ENCODE measurements at regions not wholly inside any gene's neighbourhood (a gene's known extent, or its start where the extent isn't known, plus 50 kb on each side); places are given as distances from the start of the nearest gene placed in this dataset.

- intact Hi-C loops (cut with micrococcal nuclease), result no loop called here
These were observed 107.6 kb downstream of the RBFOX3 start for GRCh38 chr17:79503126-79503839.

DNA sequence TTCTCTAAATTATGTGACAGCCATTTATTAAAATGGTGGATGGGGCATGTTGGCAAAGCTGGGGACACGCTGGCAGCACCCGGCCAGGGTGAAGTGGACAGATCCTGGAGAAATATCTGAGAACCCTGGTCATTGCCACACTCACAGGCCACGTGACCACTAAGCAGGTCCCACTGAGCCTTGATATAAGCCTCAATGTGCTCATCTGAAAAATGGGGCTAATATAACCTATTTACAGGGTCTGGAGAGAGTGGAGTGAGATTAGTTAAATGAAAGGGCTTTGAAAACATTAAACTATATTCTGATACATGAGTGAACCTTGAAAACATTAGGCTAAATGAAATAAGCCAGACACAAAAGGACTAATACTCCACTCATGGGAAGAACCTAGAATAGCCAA is 108.9 kb downstream of the RBFOX3 start:
- intact Hi-C loops (cut with micrococcal nuclease), result no loop called here

DNA sequence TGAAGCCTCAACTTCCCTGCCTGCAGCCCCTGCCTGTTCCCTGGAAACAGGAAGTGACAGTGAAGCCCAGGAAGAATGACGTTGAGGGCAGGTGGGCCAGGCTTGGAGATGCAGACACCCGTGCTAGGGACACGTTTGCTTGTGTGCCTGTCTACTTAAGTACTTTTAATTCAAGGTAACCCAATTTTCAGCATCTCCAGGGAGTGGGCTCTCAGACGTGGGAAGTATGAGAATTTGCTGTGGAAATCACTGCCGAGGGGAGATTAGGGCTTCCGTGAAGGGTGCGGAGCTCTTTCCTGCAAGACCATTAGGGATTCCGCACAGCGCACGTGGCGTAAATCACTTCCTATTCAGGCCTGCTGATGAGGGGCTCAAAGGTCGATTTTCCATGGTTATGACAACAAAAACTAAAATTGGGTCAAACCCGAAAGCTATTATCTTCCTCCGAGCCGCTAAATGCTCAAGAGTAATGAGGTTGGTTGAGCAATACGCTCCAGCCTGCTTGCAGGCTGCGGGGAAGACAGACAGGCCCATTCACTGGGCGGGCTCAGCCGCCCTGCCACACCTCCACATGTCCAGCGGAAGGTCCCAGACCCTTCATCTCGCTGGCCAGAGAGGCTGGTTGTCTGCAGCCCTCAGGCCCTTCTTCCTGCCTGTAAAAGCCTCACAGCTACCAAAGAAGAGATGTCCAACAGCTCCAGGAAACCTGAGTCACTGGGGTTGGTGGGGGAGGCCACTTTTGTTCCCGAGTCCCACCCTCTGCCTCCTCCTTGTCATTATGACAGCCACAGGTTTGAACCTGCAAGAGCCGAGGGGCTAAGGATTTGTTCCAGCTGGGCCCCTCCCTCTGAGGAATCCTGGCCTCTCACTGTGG is 109.9 kb downstream of the RBFOX3 start:
- intact Hi-C loops (cut with micrococcal nuclease), result no loop called here

DNA sequence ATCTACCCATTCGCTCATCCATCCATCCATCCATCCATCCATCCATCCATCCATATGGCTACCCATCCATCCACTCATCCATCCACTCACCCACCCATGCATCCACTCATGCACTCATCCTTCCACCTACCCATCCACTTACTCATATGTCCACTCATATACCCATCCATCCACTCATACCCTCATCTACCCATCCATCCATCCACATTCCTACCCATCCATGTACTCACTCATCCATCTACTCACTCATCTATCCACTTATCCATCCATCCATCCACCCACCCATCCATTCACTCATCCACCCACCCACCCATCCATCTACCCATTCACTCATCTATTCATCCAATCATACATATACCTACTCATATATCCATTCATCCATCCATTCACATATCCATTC is 112.0 kb downstream of the RBFOX3 start:
- intact Hi-C loops (cut with micrococcal nuclease), result no loop called here

DNA sequence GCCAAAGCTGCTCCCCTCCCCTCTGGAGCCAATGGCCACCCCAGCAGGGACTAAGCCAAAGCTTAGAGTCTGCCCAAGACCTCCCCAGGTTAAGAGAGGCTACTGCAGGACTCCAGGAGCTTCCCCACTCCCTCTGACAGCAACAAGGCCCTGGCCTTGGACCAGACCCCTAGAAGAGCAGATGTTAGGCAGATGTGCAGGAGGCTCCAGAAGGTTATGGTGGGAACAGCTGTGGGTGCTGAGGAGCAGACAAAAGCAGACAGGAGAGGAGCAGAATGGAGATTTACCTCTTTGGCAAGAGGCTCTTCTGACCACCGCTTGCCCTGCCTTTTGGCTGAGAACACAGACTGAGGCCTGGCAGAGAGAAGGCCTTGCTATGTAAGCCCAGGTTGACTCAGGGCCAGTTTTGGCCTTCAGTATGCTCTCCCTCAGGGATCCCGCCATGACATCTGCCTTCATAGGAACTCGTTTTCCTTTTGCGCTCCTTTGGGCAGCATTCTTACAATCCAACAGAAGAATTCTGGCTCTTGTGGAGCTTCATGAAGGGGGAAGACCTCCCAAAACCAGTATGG is 113.0 kb downstream of the RBFOX3 start:
- intact Hi-C loops (cut with micrococcal nuclease), result no loop called here

- intact Hi-C loops (cut with micrococcal nuclease), result no loop called here
These were observed 114.3 kb downstream of the RBFOX3 start for GRCh38 chr17:79496422-79497005.

DNA sequence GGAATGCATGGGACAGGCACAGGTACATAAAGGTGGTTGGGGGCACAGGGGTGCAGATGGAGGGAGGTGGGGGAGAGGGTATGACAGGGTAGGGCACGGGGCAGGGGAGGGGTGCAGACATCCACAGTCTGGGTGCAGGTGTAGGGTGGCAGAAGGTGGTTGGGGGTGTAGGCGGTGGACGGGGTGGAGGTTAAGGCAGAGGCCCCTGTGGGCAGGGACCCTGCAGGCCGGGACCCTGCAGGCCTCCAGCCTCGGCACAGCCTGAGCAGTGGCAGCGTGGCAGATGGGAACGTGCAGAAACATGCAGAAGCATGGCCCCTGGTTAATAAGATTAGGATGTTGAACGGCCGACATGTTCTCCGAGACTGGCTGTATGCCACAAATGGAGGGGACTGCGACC is 115.2 kb downstream of the RBFOX3 start:
- intact Hi-C loops (cut with micrococcal nuclease), result no loop called here

GRCh38 chr17:79491006-79491405 is 119.8 kb downstream of the RBFOX3 start:
- intact Hi-C loops (cut with micrococcal nuclease), result no loop called here

GRCh38 chr17:79490530-79490929 is 120.3 kb downstream of the RBFOX3 start:
- intact Hi-C loops (cut with micrococcal nuclease), result no loop called here

GRCh38 chr17:79487149-79487548 is 123.7 kb downstream of the RBFOX3 start:
- intact Hi-C loops (cut with micrococcal nuclease), result no loop called here

- intact Hi-C loops (cut with micrococcal nuclease), result no loop called here
These were observed 124.9 kb downstream of the RBFOX3 start for GRCh38 chr17:79485991-79486390.

- intact Hi-C loops (cut with micrococcal nuclease), result no loop called here
These were observed 125.3 kb downstream of the RBFOX3 start for GRCh38 chr17:79485419-79485985.

DNA sequence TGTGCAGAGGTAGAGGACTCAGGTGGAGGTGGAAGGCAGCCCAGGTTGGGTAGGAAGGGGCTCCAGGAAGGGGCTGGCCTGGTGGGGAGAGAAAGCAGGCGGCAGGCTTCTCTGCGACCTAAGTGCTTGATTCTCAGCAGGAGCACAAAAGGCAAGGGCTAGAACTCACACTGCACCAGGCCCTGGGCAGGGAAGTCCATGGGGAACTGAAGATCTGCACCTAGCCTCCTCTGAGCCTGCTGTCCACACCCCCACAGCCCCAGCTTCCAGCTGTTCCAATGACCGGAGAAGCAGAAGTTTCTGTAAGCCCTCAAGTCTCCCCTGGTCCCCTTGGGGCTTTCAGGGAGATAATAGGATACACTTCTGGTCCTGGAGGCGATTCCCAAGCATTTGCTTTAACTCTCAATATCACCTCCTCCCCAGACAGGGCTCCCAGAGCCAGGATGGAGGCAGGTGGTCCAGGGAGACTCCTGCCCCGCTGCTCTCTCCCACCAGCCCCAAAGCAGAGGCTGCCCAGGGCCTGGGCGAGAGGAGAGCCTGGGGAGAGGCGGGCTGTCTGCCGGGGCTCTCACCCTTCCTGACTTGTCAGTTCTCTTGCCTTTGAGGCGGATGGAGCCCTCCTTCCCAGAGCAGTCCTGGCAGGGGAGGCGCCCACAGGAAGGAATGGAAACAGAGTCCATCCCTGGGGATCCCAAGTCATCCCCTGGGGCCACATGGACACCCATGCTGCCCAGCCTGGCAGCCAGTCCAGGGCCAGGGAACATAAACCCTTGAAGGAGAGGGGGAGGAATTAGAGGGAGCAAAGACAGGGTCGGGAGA is 126.0 kb downstream of the RBFOX3 start:
- intact Hi-C loops (cut with micrococcal nuclease), result no loop called here

- intact Hi-C loops (cut with micrococcal nuclease), result no loop called here
These were observed 127.0 kb downstream of the RBFOX3 start for GRCh38 chr17:79483842-79484241.

- intact Hi-C loops (cut with micrococcal nuclease), result no loop called here
These were observed 127.9 kb downstream of the RBFOX3 start for GRCh38 chr17:79482727-79483521.

- intact Hi-C loops (cut with micrococcal nuclease), result no loop called here
These were observed 131.0 kb downstream of the RBFOX3 start for GRCh38 chr17:79479876-79480275.

DNA sequence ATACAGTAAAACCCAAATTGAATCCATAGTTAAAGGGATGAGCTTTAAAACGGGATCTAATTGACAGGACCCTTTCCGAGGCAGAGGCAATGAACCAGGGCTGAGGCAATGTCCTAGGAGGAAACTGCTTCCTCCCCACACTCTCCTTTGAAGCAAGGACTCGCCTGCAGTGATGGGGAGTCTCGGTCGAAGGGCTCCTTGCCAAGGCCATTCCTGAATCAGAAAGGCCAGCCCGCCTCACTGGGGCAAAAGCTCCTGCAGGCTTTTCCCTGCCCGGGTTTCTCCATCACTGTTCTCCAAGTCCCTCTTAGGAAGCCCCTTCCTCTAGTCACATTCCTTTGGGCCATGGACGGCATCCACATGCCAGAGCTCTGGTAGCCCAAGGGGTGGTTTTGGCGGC is 132.0 kb downstream of the RBFOX3 start:
- intact Hi-C loops (cut with micrococcal nuclease), result no loop called here

DNA sequence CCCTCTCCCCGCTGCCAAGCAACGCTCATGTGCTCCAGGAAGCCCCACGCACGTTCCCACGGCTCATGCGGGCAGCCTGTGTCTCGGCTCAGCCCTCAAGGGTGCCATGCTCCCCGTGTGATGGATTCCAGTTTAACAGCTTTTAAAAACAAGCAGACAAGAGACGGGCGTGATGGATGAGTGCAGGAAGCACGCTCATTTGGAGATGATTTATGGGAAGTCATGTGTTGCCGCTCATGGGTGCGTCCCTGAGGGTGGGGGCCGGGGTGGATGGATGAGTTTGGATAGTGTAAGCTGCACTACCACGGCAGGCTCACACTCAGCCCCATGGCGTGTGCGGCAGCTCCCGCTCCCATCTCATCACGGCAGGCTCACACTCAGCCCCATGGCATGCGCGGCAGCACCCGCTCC is 132.8 kb downstream of the RBFOX3 start:
- intact Hi-C loops (cut with micrococcal nuclease), result no loop called here

GRCh38 chr17:79476074-79476652 is 134.7 kb downstream of the RBFOX3 start:
- intact Hi-C loops (cut with micrococcal nuclease), result no loop called here
